ENCODE measurements at regions not wholly inside any gene's neighbourhood (a gene's known extent, or its start where the extent isn't known, plus 50 kb on each side); places are given as distances from the start of the nearest gene placed in this dataset.

DNA sequence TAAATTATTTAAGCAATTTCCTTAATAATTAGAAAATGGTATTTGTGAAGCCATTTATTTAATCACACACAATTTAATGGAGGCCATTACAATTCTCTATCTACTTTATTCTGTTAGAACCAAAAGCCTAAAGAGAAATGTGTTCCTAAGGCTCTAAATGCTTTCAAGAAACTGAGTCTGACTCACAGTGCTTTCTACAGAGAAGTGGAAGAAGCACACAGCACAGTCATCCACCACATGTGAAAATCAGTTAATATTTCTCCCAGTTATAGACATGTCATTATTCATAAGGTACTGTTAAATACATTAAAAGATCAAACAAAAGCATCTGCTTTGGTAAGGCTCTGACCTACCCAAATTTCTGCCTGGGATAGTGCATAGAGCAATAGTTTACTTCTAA lies 214.4 kb downstream of the ALDH8A1 start:
- TF ChIP-seq, protein P1, sequence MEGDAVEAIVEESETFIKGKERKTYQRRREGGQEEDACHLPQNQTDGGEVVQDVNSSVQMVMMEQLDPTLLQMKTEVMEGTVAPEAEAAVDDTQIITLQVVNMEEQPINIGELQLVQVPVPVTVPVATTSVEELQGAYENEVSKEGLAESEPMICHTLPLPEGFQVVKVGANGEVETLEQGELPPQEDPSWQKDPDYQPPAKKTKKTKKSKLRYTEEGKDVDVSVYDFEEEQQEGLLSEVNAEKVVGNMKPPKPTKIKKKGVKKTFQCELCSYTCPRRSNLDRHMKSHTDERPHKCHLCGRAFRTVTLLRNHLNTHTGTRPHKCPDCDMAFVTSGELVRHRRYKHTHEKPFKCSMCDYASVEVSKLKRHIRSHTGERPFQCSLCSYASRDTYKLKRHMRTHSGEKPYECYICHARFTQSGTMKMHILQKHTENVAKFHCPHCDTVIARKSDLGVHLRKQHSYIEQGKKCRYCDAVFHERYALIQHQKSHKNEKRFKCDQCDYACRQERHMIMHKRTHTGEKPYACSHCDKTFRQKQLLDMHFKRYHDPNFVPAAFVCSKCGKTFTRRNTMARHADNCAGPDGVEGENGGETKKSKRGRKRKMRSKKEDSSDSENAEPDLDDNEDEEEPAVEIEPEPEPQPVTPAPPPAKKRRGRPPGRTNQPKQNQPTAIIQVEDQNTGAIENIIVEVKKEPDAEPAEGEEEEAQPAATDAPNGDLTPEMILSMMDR (IDR thresholded peaks at IDR 0.05) = no peak
- H3K36me3 ChIP-seq = no peaks in the 10 kb centered on the region
- intact Hi-C loops (cut with DNase I) = no loop called here
- H3K9me3 ChIP-seq = no peaks in the 10 kb centered on the region
- H3K27me3 ChIP-seq = no peaks in the 10 kb centered on the region
- no peak overlapping the region for H3K4me3 ChIP-seq
- no peak for DNase-seq
- no peak overlapping the region for H3K27ac ChIP-seq
- H3K4me1 ChIP-seq = no peaks in the 10 kb centered on the region
- H3K9ac ChIP-seq (ENCODE audit: low read depth in 2 of 2, low read length in 2 of 2) = no peak overlapping the region

DNA sequence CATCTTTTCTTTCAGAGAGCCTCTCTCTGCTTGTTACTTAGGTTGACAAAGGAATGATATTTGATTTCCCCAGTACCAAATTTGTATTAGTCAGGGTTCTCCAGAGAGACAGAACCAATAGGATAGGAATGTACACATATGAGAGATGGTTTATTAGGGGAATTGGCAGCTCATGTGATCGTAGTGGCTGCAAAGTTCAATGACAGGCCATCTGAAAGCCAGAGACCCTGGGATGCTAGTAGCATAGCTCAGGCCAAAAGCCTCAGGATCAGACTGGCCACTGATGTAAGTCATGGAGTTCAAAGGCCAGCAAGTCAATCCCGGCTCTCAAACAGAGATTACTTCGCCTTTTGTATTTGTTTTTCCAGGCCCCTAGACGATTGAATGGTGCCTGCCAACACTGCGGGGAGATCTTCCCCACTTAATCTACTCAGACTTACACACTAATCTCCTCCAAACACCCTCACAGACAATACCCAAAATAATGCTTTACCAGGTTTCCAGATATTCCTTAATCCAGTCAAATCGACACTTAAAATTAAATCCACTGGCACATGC lies 215.5 kb downstream of the ALDH8A1 start:
- intact Hi-C loops (cut with DNase I) = no loop called here
- Histone ChIP-seq H3K27me3 (no peaks in the 10 kb centered on the region), H3K9me3 (no peaks in the 10 kb centered on the region), H3K27ac (no peak overlapping the region), H3K9ac (ENCODE audit: low read depth in 2 of 2, low read length in 2 of 2) (no peak overlapping the region), H3K4me3 (no peak overlapping the region), H3K36me3 (no peaks in the 10 kb centered on the region), H3K4me1 (no peaks in the 10 kb centered on the region)
- TF ChIP-seq, protein P1 (IDR thresholded peaks at IDR 0.05) = no peak
- DNase-seq = no peak

DNA sequence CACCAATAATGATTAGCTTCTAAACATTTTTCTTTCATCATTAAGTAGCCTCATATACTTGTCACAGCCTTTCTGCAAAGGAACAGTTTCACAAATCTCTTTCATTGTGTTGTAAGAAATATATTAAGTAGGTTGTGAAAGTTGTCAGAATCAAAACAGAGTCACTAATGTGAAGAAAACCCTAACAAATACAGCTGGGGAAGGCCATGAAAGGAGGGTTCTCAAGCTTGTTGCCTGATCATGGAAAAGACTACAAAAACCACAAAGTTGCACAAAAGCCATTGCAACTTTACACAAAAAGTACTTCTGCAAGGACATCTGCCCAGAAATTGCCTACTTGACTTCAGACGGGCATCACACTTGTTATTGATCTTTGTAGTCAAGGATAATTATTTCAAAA lies 216.1 kb downstream of the ALDH8A1 start:
- H3K4me3 ChIP-seq = no peak overlapping the region
- H3K27ac ChIP-seq = no peak overlapping the region
- DNase-seq = no peak
- no peaks in the 10 kb centered on the region for H3K9me3 ChIP-seq
- H3K9ac ChIP-seq (ENCODE audit: low read depth in 2 of 2, low read length in 2 of 2) = no peak overlapping the region
- TF ChIP-seq, protein P1 (IDR thresholded peaks at IDR 0.05) = no peak
- H3K36me3 ChIP-seq = no peaks in the 10 kb centered on the region
- intact Hi-C loops (cut with DNase I) = no loop called here
- H3K4me1 ChIP-seq = no peaks in the 10 kb centered on the region
- no peaks in the 10 kb centered on the region for H3K27me3 ChIP-seq

DNA sequence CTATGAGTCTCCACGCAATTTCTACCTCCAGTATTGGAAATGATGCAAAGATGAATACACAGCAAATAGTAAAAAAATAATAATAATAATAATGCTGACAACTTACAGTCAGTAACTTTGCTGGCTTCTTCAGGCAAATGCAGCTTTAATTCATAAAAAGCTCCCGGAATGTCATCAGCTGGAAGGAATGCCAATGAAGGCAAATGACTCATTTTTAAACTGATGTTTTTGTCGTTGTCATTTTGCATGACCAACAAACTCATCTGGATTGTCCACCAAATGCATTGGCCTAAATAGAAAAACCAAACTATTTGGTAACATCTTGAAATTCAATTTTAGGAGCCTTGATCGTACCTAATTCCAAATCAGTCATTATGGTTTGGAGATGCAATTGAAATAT lies 217.1 kb downstream of the ALDH8A1 start:
- no peak overlapping the region for H3K27ac ChIP-seq
- no peak for DNase-seq
- no peaks in the 10 kb centered on the region for H3K4me1 ChIP-seq
- no peak overlapping the region for H3K9ac ChIP-seq (ENCODE audit: low read depth in 2 of 2, low read length in 2 of 2)
- H3K9me3 ChIP-seq = no peaks in the 10 kb centered on the region
- TF ChIP-seq, protein P1 (IDR thresholded peaks at IDR 0.05) = no peak
- H3K27me3 ChIP-seq = no peaks in the 10 kb centered on the region
- H3K36me3 ChIP-seq = no peaks in the 10 kb centered on the region
- intact Hi-C loops (cut with DNase I) = no loop called here
- no peak overlapping the region for H3K4me3 ChIP-seq

DNA sequence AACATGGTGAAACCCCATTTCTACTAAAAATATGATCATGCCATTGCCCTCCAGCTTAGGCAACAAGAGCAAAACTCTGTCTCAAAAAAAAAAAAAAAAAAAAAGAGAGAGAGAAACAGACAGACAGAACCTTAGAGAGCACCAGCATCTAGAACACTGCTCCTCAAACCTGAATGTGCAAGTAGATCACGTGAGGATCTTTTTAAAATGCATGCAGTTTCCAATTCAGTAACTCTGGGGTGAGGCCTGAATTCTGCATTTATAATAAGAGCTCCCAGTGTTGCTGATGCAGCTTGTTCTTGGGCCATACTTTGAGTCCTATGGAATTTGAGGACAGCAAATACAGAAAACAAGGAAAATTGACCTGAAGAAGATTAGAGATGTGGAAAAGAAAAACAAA lies 218.3 kb downstream of the ALDH8A1 start:
- H3K9ac ChIP-seq (ENCODE audit: low read depth in 2 of 2, low read length in 2 of 2) = no peak overlapping the region
- H3K9me3 ChIP-seq = no peaks in the 10 kb centered on the region
- no peak overlapping the region for H3K27ac ChIP-seq
- no peaks in the 10 kb centered on the region for H3K27me3 ChIP-seq
- DNase-seq = no peak
- H3K4me1 ChIP-seq = no peaks in the 10 kb centered on the region
- no peaks in the 10 kb centered on the region for H3K36me3 ChIP-seq
- no peak overlapping the region for H3K4me3 ChIP-seq
- TF ChIP-seq, protein P1 (IDR thresholded peaks at IDR 0.05) = no peak
- intact Hi-C loops (cut with DNase I) = no loop called here

Measured in colonic mucosa (tissue), 4 donors.